GM12878 (cell line): ENCODE measurements at regions not wholly inside any gene's neighbourhood (a gene's known extent, or its start where the extent isn't known, plus 50 kb on each side); places are given as distances from the start of the nearest gene placed in this dataset.

Source experiments
- ATAC-seq: fragments of 200-7000 bp; cut with Tn5 transposase; 3 replicates; pipeline ENCODE4 v1.9.1; 2020; ENCODE audit warnings: mild to moderate bottlenecking, moderate library complexity
- BruUV-seq: library from RNA; stranded (reverse); fragments of 400-500 nt; replicated peaks from 2 replicates; lab custom pipeline; 2021; lab: Mats Ljungman, UMichigan
- CTCF ChIA-PET: fragments of 300-600 bp; sonication (Branson Sonifier 250); formaldehyde crosslinking; extraction: SDS; loops from one replicate; lab custom pipeline; 2021; ENCODE audit warnings: inconsistent platforms; lab: Yijun Ruan, JAX
- POLR2A ChIA-PET: fragments of 350-600 bp; formaldehyde crosslinking; extraction: SDS; loops from one replicate; lab custom pipeline; 2021; ENCODE audit warnings: inconsistent platforms; lab: Charles Lee
- RAD21 ChIA-PET: fragments of 300-600 bp; sonication (Branson Sonifier 250); formaldehyde crosslinking; loops from one replicate; lab custom pipeline; 2023; ENCODE audit warnings: antibody characterized with exemption; ENCODE audit not compliant: unreplicated experiment; lab: Charles Lee
- SMC1A ChIA-PET: fragments of 300-600 bp; sonication (Branson Sonifier 250); formaldehyde crosslinking; loops from one replicate; lab custom pipeline; 2023; ENCODE audit not compliant: unreplicated experiment, uncharacterized antibody; lab: Charles Lee
- DNase-seq: peaks from one replicate; pipeline ENCODE4 v3.0.0-alpha.2; 2011; ENCODE audit warnings: low read depth, low spot score
- FAIRE-seq: peaks from 3 replicates; lab custom pipeline; 2011; peaks lifted over from hg19 to GRCh38; lab: Jason Lieb, UNC
- H2AFZ ChIP-seq: 2 replicates; pipeline ENCODE4 v1.6.0; 2011; ENCODE audit warnings: low read depth, low read length, control low read depth; ENCODE audit not compliant: control insufficient read depth
- H3K27ac ChIP-seq: 2 replicates; pipeline ENCODE4 v1.5.1; 2011; ENCODE audit warnings: control low read depth; ENCODE audit not compliant: control insufficient read depth, insufficient read depth
- H3K27me3 ChIP-seq, 2 experiments: replicated peaks in 1 of 2; 2 replicates each; pipeline versions ENCODE4 v1.6.0 to v1.6.1; 2011; ENCODE audit warnings: low read length in 1 of 2; ENCODE audit not compliant: control insufficient read depth in 2 of 2, insufficient read depth in 2 of 2
- H3K36me3 ChIP-seq, 2 experiments: 2 replicates each; pipeline ENCODE4 v1.5.1; 2011; ENCODE audit warnings: low read length in 1 of 2; ENCODE audit not compliant: control insufficient read depth in 2 of 2, insufficient read depth in 2 of 2
- H3K4me1 ChIP-seq: 2 replicates; pipeline ENCODE4 v1.6.1; 2011; ENCODE audit warnings: mild to moderate bottlenecking, low read length, moderate library complexity, mixed read lengths; ENCODE audit not compliant: control insufficient read depth, insufficient read depth
- H3K4me2 ChIP-seq: 2 replicates; pipeline ENCODE4 v1.6.0; 2011; ENCODE audit warnings: control low read depth; ENCODE audit not compliant: control insufficient read depth, insufficient read depth
- H3K4me3 ChIP-seq: fragments of 200-600 bp; sonication (generic); 2 replicates; pipeline ENCODE4 v1.5.1; 2016
- H3K79me2 ChIP-seq: 2 replicates; pipeline ENCODE4 v1.6.0; 2011; ENCODE audit warnings: low read length; ENCODE audit not compliant: control insufficient read depth, insufficient read depth
- H3K9ac ChIP-seq: 2 replicates; pipeline ENCODE4 v1.8.0; 2011; ENCODE audit warnings: low read length, control low read depth, mixed read lengths; ENCODE audit not compliant: control insufficient read depth, insufficient read depth
- H3K9me3 ChIP-seq: replicated peaks from 3 replicates; pipeline ENCODE4 v1.5.1; 2011; ENCODE audit warnings: mild to moderate bottlenecking, low read length; ENCODE audit not compliant: control insufficient read depth, insufficient read depth
- H4K20me1 ChIP-seq: 2 replicates; pipeline ENCODE4 v1.6.0; 2011; ENCODE audit not compliant: control insufficient read depth, insufficient read depth
- E2F8 ChIP-seq: fragments of 450-650 bp; IDR thresholded peaks from 2 replicates; pipeline ENCODE4 v1.6.1; 2018; ENCODE audit warnings: mild to moderate bottlenecking, low read depth, moderate library complexity; ENCODE audit not compliant: partially characterized antibody
- IKZF1 ChIP-seq: fragments of 450-650 bp; conservative IDR thresholded peaks from 2 replicates; pipeline ENCODE4 v1.6.1; 2017; ENCODE audit warnings: antibody characterized with exemption, mild to moderate bottlenecking
- MAX ChIP-seq: IDR thresholded peaks from 2 replicates; pipeline ENCODE4 v1.6.1; 2012; ENCODE audit warnings: low read depth, low read length, improper control_type of control experiment
- MEF2B ChIP-seq: fragments of 450-650 bp; IDR thresholded peaks from 2 replicates; pipeline ENCODE4 v1.6.1; 2018; ENCODE audit warnings: mild to moderate bottlenecking, moderate library complexity; ENCODE audit not compliant: partially characterized antibody, poor library complexity, severe bottlenecking
- MTA2 ChIP-seq: fragments of 450-650 bp; IDR thresholded peaks from 2 replicates; pipeline ENCODE4 v1.6.1; 2016; ENCODE audit warnings: low read depth, mild to moderate bottlenecking, moderate library complexity
- MTA3 ChIP-seq: IDR thresholded peaks from 2 replicates; pipeline ENCODE4 v1.6.1; 2012; ENCODE audit warnings: low read length, inconsistent platforms, borderline replicate concordance
- SKIL ChIP-seq: fragments of 450-650 bp; IDR thresholded peaks from 2 replicates; pipeline ENCODE4 v1.6.1; 2017; ENCODE audit warnings: mild to moderate bottlenecking, low read depth, inconsistent platforms; ENCODE audit not compliant: poor library complexity, severe bottlenecking
- SMARCA5 ChIP-seq: fragments of 450-650 bp; IDR thresholded peaks from 2 replicates; pipeline ENCODE4 v1.6.1; 2017; ENCODE audit warnings: mild to moderate bottlenecking
- ZNF592 ChIP-seq: fragments of 450-650 bp; IDR thresholded peaks from 2 replicates; pipeline ENCODE4 v1.6.1; 2017; ENCODE audit warnings: mild to moderate bottlenecking, moderate library complexity
- WGBS: methylation state at CpG from one replicate; pipeline ENCODE4 v1.1.6; 2016; ENCODE audit warnings: low lambda C conversion rate; ENCODE audit not compliant: insufficient replicate concordance, insufficient coverage; ENCODE audit errors: missing lambda C conversion rate; 5-methylcytosine and 5-hydroxymethylcytosine counted together
- in situ Hi-C: fragments of 300-500 bp; cut with MboI; formaldehyde crosslinking; loops from 9 replicates; pipeline ENCODE4 v1.14.3; 2018; ENCODE audit warnings: mixed read lengths
- intact Hi-C: fragments of 100-400 bp; cut with micrococcal nuclease; formaldehyde crosslinking; loops from one replicate; pipeline ENCODE4 v1.14.2; 2022; ENCODE audit not compliant: unreplicated experiment

- no peaks in the 10 kb centered on the region for H3K79me2 ChIP-seq
- intact Hi-C loops = loop anchor here (10.0 kb wide), 1 partner anchor 383 kb away; no protein-coding TSS in a partner anchor
- POLR2A ChIA-PET = no interaction called here
- in situ Hi-C loops = no loop called here
- DNase-seq (no peak), FAIRE-seq (no peak), ATAC-seq (peak; percentile 26; the same call in 2 of the 3 replicates)
- H3K9me3 ChIP-seq = no peaks in the 10 kb centered on the region
- no peak overlapping the region for H2AFZ ChIP-seq
- no peaks in the 10 kb centered on the region; a peak in 1 of 4 replicates for H3K27me3 ChIP-seq
- H3K36me3 ChIP-seq = no peaks in the 10 kb centered on the region
- H4K20me1 ChIP-seq = no peaks in the 10 kb centered on the region
- no peaks in the 10 kb centered on the region for H3K4me1 ChIP-seq
- CTCF ChIA-PET = interaction anchor here (1.2 to 2.4 kb wide), 4 partner anchors 10 to 757 kb away, joined by 3 to 8 read pairs (median 3); no protein-coding TSS in a partner anchor
- 31% methylated on average over 9 of the region's 9 CpGs for WGBS
- BruUV-seq = no TSS peak
- SMC1A ChIA-PET = interaction anchor here (1.4 to 3.1 kb wide), 2 partner anchors 131 to 133 kb away, joined by 3 to 7 read pairs; no protein-coding TSS in a partner anchor
- no peak overlapping the region for H3K4me2 ChIP-seq
- no peak for TF ChIP-seq SMARCA5
- TF ChIP-seq MAX = no peak
- no peak for TF ChIP-seq ZNF592
- TF ChIP-seq MTA2 = no peak
- TF ChIP-seq MEF2B = no peak
- no peak for TF ChIP-seq IKZF1
- TF ChIP-seq E2F8 = no peak
- TF ChIP-seq SKIL = no peak
- no peak for TF ChIP-seq MTA3
- RAD21 ChIA-PET = no interaction called here
- H3K4me3 ChIP-seq = no peak overlapping the region
- H3K27ac ChIP-seq = no peak overlapping the region
- H3K9ac ChIP-seq = no peak overlapping the region
Measured at GRCh38 chr4:74541667-74542066, 96.7 kb downstream of the AREG start.
